Activated CD8-positive, alpha-beta memory T cell treated with anti-CD3 and anti-CD28 coated beads, Interleukin-2, amount 50 U/mL, for 48 hours (primary cell): ENCODE measurements at regions not wholly inside any gene's neighbourhood (a gene's known extent, or its start where the extent isn't known, plus 50 kb on each side); places are given as distances from the start of the nearest gene placed in this dataset.
"Not testable (repeated sequence)": the region's sequence is repeated elsewhere in the genome, so short reads cannot be mapped to it uniquely, and the experiment has no call there.

Source experiments
- DNase-seq: peaks from one replicate; pipeline ENCODE4 v3.0.0-alpha.2; 2020

DNA sequence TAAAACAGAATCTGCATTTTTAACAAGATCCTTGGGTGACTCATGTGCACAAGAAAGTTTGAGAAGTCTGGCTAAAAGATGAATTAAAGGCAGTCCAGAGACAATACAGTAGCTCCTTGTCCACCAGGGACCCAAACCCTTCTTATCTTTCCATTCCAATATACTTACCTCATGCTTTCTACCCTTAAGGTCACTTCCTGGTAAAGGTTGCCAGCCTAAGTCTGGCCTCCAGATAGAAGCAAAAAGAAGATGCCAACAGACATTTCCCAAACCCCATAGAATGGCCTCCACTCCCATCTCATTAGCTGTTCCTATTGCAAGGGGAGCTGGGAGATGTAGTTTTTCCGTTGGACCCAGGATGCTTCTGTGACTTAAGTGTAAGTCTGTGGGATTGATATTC, 101.4 kb upstream of the XYLT1 start:
- no peak for DNase-seq

DNA sequence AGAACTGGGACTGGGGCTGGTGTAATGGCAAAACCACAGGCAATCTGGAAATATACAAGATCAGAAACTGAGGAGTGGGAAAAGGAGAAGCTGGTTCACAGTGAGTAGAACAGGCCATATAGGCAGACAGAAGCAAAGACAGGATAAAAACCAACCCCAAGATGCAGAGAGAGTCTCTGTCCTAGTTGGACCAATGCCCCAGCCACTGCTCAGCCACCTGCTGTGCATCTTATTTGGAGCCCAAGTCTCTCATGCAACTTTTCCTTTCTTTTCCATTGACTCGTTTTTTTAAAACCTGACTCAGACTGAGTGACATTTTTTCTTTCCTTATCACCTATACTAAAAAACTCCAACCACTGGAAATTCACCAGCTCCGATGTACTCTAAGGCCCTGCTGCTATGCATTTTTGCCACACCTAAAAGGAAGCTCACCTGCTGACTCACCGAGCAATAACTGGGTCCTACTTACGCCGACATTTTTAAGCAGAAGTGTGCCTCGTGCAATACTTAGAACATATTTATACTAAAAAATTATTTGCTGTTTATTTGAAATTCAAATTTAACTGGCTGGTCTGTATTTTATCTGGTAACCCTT, 100.8 kb upstream of the XYLT1 start:
- DNase-seq = no peak

DNA sequence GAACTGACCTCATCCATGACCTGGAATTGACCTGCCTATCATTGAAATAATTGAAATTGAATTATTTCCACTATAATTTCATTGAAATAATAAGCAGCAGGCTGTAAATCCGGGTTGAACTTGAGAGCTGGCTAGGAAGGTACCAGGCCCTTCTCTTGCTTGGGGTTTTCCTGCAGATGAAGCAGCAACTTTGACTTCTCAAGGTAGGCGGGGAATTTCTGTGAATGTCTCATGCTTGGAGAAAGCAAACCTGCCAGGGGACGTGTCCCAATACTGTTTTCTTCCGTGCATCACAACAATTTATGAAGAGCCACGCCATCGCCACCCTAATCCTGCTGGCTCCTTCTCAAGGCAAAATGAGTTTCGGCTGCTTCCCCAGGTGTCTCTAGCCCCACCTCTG, 97.5 kb upstream of the XYLT1 start:
- no peak for DNase-seq

DNA sequence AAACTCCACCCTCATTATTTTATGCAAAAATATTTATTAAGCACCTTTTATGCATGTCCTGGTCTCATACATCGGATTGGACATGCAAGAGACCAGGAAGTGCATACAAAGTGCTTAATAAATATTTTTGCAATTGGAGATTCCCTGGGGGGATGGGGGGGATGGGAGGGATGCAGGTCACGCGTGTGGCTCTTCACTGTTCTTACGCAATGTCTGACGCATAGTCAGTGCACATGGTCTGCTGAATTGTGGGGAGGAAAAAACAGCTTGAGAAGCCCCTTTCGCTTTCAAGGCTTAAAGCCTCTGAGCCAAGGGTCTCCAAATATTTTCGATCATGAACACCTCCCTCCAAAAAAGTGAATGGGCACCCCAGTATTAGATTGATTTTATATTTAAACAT, 96.7 kb upstream of the XYLT1 start:
- no peak for DNase-seq

DNA sequence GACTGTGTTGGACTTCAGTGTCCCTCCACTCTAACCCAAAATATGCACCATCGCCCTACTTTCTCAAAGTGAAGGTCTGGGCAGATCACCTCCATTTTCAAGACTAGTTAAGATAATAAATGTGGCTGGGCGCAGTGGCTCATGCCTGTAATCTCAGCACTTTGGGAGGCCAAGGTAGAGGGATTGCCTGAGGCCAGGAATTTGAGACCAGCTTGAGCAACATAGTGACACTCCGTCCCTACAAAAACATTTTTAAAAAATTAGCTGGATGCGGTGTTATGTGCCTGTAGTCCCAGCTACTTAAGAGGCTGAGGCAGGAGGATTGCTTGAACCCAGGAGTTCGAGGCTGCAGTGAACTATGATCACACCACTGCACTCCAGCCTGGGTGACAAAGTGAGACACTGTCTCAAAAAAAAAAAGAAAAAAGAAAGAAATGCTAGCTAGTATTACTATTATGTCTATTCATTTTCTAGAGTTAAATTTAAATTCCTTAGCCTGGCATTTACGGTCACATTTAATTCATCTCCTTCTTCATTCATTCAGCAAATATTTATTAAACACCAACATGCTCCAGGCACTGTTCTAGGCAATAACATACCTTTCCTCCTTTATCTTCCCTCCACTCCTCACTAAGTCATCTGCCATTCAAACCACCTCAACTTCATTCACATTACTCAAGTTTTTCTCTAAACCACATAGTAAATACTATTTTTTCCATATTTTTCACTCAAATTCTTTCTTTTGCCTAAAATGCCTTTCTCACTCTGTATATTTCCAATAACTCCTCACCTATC, 96.1 kb upstream of the XYLT1 start:
- DNase-seq = no peak

DNA sequence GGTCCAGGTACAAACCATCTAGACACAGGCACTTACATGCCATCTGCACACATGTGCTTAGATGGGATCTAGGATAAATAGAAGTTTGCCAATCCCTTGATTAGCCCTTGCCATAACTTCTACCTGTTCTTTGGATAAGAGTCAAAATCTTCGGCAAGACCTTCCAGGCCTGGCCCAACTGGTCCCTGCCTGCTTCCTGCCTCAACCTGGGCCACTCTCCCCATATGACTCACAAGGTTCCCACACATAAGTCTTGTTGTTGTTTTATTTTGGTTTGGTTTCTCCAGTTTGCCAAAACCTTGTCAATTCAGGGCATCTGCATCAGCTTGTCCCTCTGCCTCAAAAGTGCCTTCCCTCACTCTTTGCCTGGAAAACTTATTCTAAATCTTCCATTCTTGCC, 95.3 kb upstream of the XYLT1 start:
- DNase-seq = no peak

DNA sequence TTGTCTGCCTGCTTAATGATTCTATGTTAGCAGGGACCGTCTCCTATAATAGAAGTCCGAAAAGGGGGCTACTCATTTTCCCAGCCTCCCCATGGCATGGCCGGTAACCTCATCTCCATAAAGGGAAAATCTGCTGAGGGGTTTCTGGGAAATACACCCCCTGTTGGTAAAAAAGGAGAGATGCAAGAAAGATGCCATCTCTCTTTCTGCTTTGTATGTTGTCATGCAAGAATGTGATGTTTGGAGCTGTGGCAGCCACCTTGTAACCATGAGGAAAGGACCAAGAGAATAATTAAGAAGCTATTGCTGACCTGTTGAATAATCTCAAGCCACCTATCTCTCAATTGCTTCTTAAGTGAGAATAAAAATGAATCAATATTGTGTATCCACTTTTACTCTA, 94.8 kb upstream of the XYLT1 start:
- no peak for DNase-seq

DNA sequence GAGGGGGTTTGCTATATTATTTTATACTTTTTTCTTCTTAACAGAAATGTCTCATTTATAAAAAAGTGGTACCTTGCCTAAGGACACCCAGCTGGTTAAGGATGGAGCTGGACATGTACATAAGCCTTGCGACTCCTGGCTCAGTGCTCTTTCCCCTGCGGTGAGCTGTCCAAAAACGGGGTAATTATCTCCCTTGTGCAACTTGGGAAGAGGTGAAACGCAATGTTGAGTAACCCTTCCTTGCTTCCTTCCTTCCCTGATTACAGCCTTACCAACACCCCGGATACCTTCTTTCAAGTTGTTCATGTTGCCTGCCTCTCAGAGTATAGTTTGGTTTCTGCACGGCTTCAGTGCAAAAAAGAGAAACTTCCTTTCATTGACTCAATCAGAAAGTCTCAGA, 94.1 kb upstream of the XYLT1 start:
- no peak for DNase-seq

DNA sequence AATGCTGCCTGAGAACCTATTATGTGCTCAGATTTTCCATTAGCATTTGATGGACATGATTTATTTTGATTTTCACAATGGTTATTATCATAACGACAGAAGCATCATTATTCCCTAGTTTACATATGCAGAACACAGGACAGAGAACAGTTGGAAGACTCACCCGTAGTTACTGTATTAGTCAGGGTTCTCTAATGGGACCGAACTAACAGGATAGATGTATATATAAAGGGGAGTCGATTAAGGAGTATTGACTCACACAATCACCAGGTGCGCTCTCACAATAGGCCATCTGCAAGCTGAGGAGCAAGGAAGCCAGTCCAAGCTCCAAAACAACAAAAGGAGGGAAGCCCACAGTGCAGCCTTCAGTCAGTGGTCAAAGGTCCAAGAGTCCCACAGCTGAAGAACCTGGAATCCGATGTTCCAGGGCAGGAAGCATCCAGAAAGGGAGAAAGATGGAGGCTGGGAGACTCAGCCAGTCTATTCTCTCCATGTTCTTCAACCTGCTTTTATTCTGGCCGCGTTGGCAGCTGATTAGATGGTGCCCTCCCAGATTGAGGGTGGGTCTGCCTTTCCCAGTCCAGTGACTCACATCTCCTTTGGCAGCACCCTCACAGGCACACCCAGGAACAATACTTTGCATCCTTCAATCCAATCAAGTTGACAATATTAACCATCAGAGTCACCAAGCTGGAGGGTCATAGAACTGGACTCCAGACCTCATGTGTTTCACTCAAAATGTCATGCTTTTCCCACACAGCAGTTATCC, 92.7 kb upstream of the XYLT1 start:
- no peak for DNase-seq

DNA sequence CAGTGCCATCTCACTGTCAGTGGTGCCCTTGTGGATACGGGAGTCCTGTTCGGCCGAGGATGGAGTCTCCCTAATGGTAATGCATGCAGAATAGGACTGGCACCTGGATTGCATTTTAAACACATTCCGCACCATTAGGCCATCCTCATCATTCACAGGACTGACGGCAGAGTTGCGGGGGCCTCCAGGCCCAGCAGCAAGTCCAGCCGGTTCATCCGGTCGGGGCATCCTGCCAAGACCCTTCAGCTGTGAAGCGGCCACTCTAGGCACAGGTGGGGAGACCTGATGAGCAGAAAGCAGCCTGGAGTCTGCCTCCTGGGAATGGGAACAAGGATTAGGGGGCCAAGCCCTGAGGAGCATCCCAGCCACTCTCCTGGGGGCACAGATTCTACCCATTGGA, 90.3 kb upstream of the XYLT1 start:
- DNase-seq = no peak

DNA sequence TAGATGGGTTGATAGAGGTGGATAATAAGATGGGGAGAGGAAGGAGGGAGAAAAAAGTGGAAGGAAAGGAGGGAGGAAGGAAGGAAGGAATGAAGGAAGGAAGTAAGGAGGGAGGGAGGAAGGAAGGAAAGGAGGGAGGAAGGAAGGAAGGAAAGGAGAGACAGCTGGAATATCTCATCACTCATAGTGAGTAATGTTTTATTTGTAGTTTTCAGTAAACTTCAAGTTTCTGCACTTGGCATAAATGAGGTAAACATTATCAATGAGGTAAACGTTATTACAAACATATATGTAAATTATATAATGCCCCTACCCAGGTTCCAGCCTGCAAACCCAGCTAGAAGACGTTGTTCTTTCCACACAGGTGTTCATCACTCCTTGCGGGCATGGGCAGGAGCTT, 89.8 kb upstream of the XYLT1 start:
- DNase-seq = no peak

DNA sequence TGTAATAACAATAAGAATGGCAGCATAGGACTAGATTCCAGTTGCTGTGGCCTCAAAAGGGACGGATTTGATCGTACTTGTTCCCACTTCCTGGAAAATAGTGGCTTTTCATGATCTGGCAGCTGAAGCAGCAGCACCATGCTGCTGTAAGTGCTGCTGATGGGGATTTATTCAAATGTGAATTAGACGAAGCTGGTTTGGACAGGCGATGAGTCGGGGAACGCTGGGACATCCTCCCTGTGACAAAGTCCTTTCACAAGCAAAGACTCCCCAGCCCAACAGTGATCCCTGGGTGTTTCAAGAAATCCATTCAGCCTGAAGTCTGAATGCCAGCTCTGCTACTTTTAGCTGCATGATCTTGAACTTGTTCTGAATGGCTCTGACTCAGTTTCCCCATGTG, 88.6 kb upstream of the XYLT1 start:
- no peak for DNase-seq

DNA sequence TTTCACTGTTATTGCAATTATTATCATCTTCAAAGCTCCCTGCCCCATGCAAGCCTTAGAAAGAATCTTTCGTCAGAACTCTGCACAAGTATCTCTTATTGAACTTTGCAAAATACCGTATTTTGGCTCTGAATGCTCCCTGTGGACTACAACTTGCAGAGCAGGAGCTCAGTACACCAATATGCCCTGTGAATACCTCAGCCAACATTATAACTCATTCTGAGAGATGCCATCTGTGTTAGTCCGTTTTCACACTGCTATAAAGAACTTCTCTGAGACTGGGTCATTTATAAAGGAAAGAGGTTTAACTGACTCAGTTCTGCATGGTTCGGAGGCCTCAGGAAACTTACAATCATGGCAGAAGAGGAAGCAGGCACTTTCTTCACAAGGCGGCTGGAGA, 87.2 kb upstream of the XYLT1 start:
- no peak for DNase-seq

DNA sequence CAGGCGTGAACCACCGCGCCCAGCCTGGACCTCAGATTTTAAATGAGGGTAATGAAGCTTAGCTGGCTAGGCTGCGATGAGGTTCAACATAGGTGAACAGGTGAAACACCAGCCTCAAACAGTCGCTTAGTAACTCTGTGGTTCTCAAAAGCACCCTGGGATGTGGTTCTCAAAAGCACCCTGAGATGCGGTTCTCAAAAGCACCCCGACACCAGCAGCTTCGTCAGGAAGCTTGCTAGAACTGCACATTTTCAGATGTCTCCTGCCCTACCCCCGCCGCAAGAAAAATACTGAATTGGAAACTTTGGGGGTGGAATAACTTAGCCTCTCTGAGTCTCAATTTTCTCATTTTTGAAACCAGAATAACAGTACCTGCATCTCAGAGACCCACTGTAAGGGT, 86.7 kb upstream of the XYLT1 start:
- no peak for DNase-seq

DNA sequence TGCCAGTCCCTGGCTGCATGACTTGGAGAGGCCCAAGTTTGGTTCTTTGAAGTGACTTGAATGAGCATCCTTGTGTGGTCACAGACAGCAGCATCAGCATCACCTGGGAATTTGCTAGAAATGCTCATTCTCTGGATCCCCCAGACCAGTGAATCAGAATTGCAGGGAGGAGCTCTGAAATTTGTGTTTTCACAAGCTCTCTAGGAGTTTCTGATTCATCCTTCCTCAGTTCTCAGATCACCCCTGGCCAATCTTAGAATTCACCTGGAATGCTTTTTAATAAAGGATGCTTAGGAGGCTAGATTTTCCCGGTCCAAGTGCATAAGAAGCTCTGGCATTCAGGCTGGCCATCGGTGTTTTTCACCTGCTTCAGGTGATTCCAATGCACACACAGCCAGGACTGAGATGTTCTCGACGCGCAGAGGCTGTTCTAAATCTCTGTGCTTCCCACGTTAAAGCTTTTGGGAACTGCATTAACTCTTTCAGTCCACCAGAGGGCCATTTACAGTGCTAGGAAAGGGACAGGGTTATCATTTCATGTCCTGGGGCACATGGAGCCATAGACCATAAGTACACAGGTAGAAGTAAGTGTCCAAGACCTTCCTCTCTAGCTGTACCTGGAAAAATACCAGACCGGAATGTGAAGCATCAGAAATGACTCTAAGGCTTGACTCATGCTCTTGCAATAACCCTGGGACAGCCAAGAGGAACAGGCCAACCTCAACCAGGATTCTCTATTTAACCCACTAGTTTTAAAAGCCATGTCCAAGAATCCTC, 85.7 kb upstream of the XYLT1 start:
- no peak for DNase-seq

DNA sequence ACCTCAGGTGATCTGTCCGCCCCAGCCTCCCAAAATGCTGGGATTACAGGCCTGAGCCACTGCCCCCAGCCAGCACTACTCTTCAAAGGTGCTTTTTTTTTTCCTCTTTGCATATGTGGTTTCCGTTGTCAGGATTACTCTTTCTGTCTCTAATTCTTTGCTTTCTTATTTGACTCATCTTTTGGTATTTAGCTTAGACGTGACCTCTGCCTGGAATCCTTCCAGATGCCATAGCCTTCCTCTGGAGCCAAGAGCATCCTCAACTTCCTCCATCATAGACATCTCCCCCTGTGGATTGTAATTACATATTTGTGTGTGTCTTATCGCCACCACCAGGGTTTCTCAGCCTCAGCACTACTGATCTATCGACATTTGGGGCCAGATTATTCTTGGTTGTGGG, 84.4 kb upstream of the XYLT1 start:
- DNase-seq = no peak

DNA sequence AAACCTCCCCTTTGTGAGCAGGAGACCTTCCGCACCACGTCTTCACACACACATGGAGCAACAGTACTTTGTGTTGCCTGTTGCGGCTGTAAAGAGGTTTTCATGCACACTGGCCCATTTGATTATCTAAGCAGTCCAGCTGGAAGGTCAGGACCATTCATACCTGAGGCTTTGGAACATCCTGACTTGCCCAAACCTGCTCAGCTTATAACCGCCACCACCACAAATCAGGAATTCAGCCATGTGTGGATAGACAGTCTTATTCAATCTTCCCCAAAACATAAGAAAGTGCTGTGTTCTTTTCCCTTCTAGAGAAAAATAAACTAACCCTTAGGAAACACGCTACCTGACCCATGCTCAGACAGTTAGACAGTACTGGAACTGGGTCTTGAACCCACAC, 81.6 kb upstream of the XYLT1 start:
- DNase-seq = no peak

DNA sequence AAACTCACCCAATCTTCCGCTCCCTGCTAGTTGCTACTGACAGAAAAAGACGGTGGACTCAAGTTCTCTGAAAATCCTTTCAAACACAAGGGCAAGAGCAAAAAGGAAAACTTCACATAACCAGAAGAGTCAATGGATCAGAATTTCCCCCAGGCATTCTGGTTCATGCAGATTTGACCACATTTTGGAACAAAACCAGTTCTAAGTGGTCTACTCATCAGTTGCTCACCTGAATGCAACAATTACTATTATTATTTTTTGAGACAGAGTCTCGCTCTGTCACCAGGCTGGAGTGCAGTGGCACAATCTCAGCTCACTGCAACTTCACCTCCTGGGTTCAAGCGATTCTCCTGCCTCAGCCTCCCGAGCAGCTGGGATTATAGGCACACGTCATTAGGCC, 80.9 kb upstream of the XYLT1 start:
- not testable (repeated sequence) for DNase-seq

DNA sequence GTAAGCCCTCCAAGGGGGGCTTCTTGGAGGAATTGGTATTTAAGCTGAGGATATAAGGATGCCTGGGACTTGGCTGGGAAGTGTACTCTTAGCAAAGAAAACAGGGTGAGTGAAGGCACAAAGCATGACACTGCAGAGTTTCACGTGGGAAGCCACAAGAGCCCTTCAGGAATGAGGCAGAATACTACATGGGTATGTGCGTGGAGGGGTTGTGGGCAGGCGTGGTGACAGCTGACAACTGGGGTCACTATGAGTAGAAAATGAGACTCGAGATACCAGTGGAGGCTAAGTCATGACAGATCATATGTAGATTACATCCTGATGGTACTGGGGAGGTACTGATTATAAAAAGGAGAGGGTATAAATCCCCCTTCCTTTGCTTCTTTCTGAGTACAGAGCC, 78.1 kb upstream of the XYLT1 start:
- no peak for DNase-seq

DNA sequence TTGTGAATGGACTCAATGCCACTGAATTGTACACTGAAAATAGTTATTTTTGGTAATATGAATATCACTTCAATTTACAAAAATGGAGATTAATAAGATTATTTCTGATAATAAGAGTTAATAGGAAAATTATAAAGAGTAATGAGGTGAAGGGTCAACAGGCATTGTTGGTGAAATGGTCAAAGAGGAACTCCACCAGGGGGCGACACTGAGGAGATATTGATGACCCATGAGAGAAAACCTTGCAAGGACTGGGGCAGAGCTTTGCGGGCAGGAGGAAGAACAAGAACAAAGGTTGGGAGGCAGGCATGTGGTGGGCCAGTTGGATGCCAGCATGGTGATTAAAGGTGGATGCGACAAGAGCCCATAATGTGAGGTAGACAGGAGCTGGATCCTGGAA, 74.0 kb upstream of the XYLT1 start:
- DNase-seq = peak; percentile 74

DNA sequence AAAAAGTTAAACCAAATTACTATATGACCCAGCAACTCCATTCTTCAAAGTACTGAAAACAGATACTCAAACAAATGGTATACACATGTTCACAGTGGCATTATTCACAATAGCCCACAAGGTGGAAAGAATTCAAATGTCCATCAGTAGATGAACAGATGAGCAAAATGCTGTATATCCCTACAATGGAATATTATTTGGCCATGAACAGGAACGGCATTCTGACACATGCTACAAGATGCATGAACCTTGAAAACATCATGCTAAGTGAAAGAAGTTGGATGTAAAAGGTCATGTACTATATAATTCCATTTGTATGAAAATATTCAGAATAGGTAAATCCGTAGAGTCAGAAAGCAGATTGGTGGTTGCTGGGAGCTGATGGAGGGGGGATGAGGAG, 73.5 kb upstream of the XYLT1 start:
- no peak for DNase-seq

DNA sequence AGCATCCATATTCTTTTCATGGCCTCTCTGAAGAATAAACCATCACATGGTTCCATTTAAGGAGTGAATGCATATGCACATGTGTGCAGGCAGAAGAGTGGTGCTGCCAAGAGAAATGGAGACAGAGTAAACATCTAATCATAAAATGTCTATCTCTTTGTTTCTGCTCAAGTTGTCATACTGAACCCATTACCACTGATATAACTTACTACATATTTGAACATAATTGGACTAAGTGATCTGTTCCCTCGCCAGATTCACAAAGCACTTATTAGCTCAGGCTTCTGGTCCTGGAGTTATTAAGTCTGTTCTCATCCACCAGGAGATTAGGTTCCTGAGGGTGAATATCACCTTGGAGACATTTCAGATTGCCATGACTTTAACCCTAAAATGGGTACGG, 72.3 kb upstream of the XYLT1 start:
- DNase-seq = no peak

DNA sequence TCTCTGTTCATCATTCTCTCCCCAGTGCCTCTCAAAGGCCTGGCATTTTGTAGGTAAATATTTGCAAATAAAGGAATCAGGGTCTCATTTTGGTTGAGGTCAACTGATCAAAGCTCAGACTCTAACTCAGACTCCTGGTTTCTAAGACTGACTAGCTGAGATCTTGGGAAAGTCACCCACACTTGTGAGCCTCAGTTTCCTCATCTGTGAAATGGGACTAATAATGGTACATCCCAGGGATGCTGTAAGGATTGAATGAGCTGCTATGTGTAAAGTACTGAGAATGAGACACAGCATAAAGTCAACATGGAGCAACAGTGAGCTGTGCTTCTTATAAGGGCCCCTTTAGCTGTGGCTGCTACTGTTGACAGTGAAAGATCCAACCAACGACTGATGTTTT, 70.6 kb upstream of the XYLT1 start:
- no peak for DNase-seq

DNA sequence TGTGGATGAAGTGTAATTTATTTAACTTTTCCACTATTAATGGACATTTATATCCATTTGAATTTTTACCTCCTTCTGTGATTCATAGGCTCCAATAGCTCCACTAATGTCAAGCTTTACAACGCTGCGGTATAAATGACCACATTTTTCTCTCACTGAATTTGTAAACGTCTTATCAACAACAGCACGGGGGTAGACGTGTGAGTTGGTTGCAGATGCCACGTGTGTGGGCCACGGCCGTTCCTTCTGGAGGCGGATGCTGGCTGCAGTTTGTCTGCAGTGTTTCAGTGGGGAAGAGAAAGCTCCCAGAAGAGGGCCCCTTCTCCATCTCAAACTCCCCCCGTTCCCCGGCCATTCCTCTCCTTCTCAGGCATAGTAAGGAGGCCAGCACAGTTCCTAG, 68.2 kb upstream of the XYLT1 start:
- no peak for DNase-seq
